NCI-H345 treated with DMSO at 0.1 percent for 48 hours (cell line): ENCODE measurements at regions not wholly inside any gene's neighbourhood (a gene's known extent, or its start where the extent isn't known, plus 50 kb on each side); places are given as distances from the start of the nearest gene placed in this dataset.
"Not testable (repeated sequence)": the region's sequence is repeated elsewhere in the genome, so short reads cannot be mapped to it uniquely, and the experiment has no call there.

ENCODE experiments used
- DNase-seq: peaks from one replicate; lab custom pipeline; 2025; ENCODE audit not compliant: unreplicated experiment; lab: John Stamatoyannopoulos, UW

GRCh38 chr2:34254272-34254878, 655.3 kb upstream of the FAM98A start:
- no peak for DNase-seq

GRCh38 chr2:34252111-34252510, 653.0 kb upstream of the FAM98A start:
- DNase-seq: no peak

- no peak for DNase-seq
These were observed 652.5 kb upstream of the FAM98A start for GRCh38 chr2:34251578-34251977.

- no peak for DNase-seq
These were observed 645.1 kb upstream of the FAM98A start for GRCh38 chr2:34244195-34244594.

GRCh38 chr2:34242763-34243123, 643.6 kb upstream of the FAM98A start:
- DNase-seq: no peak

GRCh38 chr2:34241905-34242762, 643.0 kb upstream of the FAM98A start:
- no peak for DNase-seq

- DNase-seq: no peak
These were observed 640.4 kb upstream of the FAM98A start for GRCh38 chr2:34239511-34239910.

- no peak for DNase-seq
These were observed 635.7 kb upstream of the FAM98A start for GRCh38 chr2:34234823-34235222.

GRCh38 chr2:34229998-34230397, 630.9 kb upstream of the FAM98A start:
- DNase-seq: no peak

GRCh38 chr2:34215174-34215573, 616.1 kb upstream of the FAM98A start:
- no peak for DNase-seq

- not testable (repeated sequence) for DNase-seq
These were observed 611.3 kb upstream of the FAM98A start for GRCh38 chr2:34210382-34210781.

GRCh38 chr2:34204560-34204959, 605.5 kb upstream of the FAM98A start:
- DNase-seq: no peak

GRCh38 chr2:34201099-34201498, 602.0 kb upstream of the FAM98A start:
- DNase-seq: no peak

GRCh38 chr2:34199971-34200370, 600.9 kb upstream of the FAM98A start:
- DNase-seq: no peak

- no peak for DNase-seq
These were observed 594.1 kb upstream of the FAM98A start for GRCh38 chr2:34193164-34193563.

- no peak for DNase-seq
These were observed 589.6 kb upstream of the FAM98A start for GRCh38 chr2:34188464-34189303.

GRCh38 chr2:34179511-34179910, 580.4 kb upstream of the FAM98A start:
- DNase-seq: no peak

GRCh38 chr2:34178482-34178881, 579.4 kb upstream of the FAM98A start:
- no peak for DNase-seq

GRCh38 chr2:34176693-34177092, 577.6 kb upstream of the FAM98A start:
- no peak for DNase-seq

GRCh38 chr2:34174506-34174905, 575.4 kb upstream of the FAM98A start:
- DNase-seq: no peak

GRCh38 chr2:34162231-34162630, 563.1 kb upstream of the FAM98A start:
- DNase-seq: no peak

GRCh38 chr2:34161549-34161948, 562.5 kb upstream of the FAM98A start:
- no peak for DNase-seq
